ENCODE measurements at regions not wholly inside any gene's neighbourhood (a gene's known extent, or its start where the extent isn't known, plus 50 kb on each side); places are given as distances from the start of the nearest gene placed in this dataset.

- ChIA-PET CTCF (interaction anchor here (1.8 kb wide), 1 partner anchor 652 kb away, joined by 6 read pairs; no protein-coding TSS in a partner anchor), POLR2A (no interaction called here)
- no peak for DNase-seq
- Mint-ChIP-seq H3K27me3 (peaks cover 1% of the 10 kb centered on the region), H3K9me3 (no peaks in the 10 kb centered on the region), H3K4me1 (ENCODE audit: low read depth) (peaks cover 15% of the 10 kb centered on the region), H3K36me3 (ENCODE audit: low read depth) (no peaks in the 10 kb centered on the region), H3K4me3 (no peak overlapping the region), H3K27ac (no peak overlapping the region)
- no peak for TF ChIP-seq CTCF (IDR thresholded peaks at IDR 0.05)
- intact Hi-C loops (cut with micrococcal nuclease), result no loop called here
- ATAC-seq, result no peak
Observed at GRCh38 chr21:35397781-35398180, 348.7 kb upstream of the RUNX1 start.

GRCh38 chr21:35396655-35397054, 347.6 kb upstream of the RUNX1 start:
- no peak overlapping the region for H3K27ac Mint-ChIP-seq

GRCh38 chr21:35395728-35396127, 346.6 kb upstream of the RUNX1 start:
- Mint-ChIP-seq H3K9me3 (no peaks in the 10 kb centered on the region), H3K36me3 (ENCODE audit: low read depth) (no peaks in the 10 kb centered on the region), H3K27ac (no peak overlapping the region), H3K4me3 (no peak overlapping the region), H3K4me1 (ENCODE audit: low read depth) (peaks cover 17% of the 10 kb centered on the region), H3K27me3 (peaks cover 1% of the 10 kb centered on the region)
- CTCF ChIA-PET, result interaction anchor here (0.7 to 1.2 kb wide), 2 partner anchors 76 to 650 kb away, joined by 3 read pairs; no protein-coding TSS in a partner anchor
- ATAC-seq (no peak), DNase-seq (no peak)
- POLR2A ChIA-PET, result no interaction called here
- intact Hi-C loops (cut with micrococcal nuclease), result no loop called here
- TF ChIP-seq CTCF (IDR thresholded peaks at IDR 0.05), result no peak

More at GRCh38 chr21:35396655-35397054, 347.6 kb upstream of the RUNX1 start:
- Mint-ChIP-seq H3K4me3 (no peak overlapping the region), H3K4me1 (ENCODE audit: low read depth) (peaks cover 15% of the 10 kb centered on the region), H3K36me3 (ENCODE audit: low read depth) (no peaks in the 10 kb centered on the region), H3K9me3 (no peaks in the 10 kb centered on the region), H3K27me3 (peaks cover 1% of the 10 kb centered on the region)
- no peak for ATAC-seq
- no peak for DNase-seq
- POLR2A ChIA-PET, result no interaction called here
- CTCF ChIA-PET, result interaction anchor here (1.2 to 1.8 kb wide), 2 partner anchors 651 kb away, joined by 3 to 6 read pairs; no protein-coding TSS in a partner anchor
- no peak for TF ChIP-seq CTCF (IDR thresholded peaks at IDR 0.05)
- intact Hi-C loops (cut with micrococcal nuclease), result no loop called here

GRCh38 chr21:35394634-35395369, 345.7 kb upstream of the RUNX1 start:
- intact Hi-C loops (cut with micrococcal nuclease), result no loop called here
- TF ChIP-seq CTCF (IDR thresholded peaks at IDR 0.05), result no peak
- Mint-ChIP-seq H3K4me3 (no peak overlapping the region), H3K4me1 (ENCODE audit: low read depth) (peaks cover 14% of the 10 kb centered on the region), H3K9me3 (no peaks in the 10 kb centered on the region), H3K27ac (no peak overlapping the region), H3K36me3 (ENCODE audit: low read depth) (no peaks in the 10 kb centered on the region), H3K27me3 (peaks cover 1% of the 10 kb centered on the region)
- CTCF ChIA-PET, result no interaction called here
- POLR2A ChIA-PET, result interaction anchor here (0.6 kb wide), 1 partner anchor 18 kb away, joined by 3 read pairs; no protein-coding TSS in a partner anchor
- ATAC-seq (peak; percentile 58), DNase-seq (no peak)

- peaks cover 10% of the 10 kb centered on the region for H3K4me1 Mint-ChIP-seq (ENCODE audit: low read depth)
- H3K36me3 Mint-ChIP-seq (ENCODE audit: low read depth), result no peaks in the 10 kb centered on the region
- TF ChIP-seq CTCF (IDR thresholded peaks at IDR 0.05), result no peak
- ATAC-seq, result no peak
- ChIA-PET CTCF (no interaction called here), POLR2A (no interaction called here)
- H3K27ac Mint-ChIP-seq, result no peak overlapping the region
- intact Hi-C loops (cut with micrococcal nuclease), result no loop called here
- no peak overlapping the region for H3K4me3 Mint-ChIP-seq
- peaks cover 1% of the 10 kb centered on the region for H3K27me3 Mint-ChIP-seq
- no peaks in the 10 kb centered on the region for H3K9me3 Mint-ChIP-seq
- no peak for DNase-seq
Observed at GRCh38 chr21:35394049-35394448, 344.9 kb upstream of the RUNX1 start.

Measured in activated CD8-positive, alpha-beta T cell treated with anti-CD3 and anti-CD28 coated beads for 36 hours (primary cell).